GM19240 (cell line): ENCODE measurements at regions not wholly inside any gene's neighbourhood (a gene's known extent, or its start where the extent isn't known, plus 50 kb on each side); places are given as distances from the start of the nearest gene placed in this dataset.
"Not testable (repeated sequence)": the region's sequence is repeated elsewhere in the genome, so short reads cannot be mapped to it uniquely, and the experiment has no call there.

Source experiments
- DNase-seq: peaks from one replicate; pipeline ENCODE4 v3.0.0; 2011; ENCODE audit warnings: low spot score; ENCODE audit not compliant: insufficient read length

DNA sequence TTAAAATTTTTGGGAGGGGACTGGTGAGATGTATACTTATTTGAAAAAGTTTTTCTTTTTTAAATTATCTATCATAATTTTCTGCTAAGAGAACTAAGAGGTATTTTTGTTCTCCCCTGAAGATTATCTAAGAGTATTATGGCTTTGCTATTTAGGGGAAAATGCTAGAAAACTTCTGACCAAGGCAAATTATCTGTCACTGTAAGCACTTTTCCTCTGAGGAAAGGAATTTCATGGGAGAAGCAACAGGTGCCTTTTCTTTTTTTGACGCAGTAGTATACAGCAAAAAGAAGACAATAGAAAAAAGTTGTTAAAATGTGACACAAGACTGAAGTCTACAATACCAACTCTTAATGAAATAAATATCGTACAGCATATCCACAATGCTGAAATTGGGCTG is 201.6 kb upstream of the NANOGP8 start:
- DNase-seq = no peak

DNA sequence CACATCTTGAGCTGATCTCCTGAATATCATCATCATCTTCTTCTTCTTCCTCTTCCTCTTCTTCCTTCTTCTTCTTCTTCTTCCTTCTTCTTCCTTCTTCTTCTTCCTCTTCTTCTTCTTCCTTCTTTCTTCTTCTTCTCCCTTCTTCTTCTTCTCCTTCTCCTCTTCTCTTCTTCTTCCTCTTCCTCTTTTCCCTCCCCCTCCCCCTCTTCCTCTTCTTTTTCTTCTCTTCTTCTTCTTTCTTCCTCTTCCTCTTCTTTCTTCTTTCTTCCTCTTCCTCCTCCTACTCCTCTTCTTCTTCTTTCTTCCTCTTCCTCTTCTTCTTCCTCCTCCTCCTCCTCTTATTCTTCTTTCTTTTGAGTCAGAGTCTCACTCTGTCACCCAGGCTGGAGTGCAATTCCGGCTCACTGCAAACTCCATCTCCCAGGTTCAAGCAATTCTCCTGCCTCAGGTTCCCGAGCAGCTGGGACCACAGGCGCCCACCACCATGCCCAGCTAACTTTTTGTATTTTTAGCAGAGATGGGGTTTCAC is 197.9 kb upstream of the NANOGP8 start:
- no peak for DNase-seq

DNA sequence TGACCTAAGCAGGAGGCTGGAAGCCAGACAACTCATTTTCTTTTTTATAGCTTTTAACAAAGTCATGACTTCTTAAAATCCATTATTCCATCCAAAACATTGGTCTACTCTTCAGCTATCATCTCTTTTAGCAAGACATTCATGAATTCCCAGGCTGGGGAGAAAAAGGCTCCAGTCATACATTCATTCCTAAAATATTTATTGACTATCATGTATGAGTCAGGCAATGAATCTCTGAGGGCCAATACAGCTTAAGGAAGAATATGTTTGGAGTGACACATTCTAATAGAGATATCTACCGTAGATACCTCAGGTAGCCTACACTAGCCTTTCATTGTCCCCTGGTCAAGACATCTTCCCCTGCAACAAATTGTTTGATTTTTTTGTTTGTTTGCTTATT is 196.4 kb upstream of the NANOGP8 start:
- no peak for DNase-seq

DNA sequence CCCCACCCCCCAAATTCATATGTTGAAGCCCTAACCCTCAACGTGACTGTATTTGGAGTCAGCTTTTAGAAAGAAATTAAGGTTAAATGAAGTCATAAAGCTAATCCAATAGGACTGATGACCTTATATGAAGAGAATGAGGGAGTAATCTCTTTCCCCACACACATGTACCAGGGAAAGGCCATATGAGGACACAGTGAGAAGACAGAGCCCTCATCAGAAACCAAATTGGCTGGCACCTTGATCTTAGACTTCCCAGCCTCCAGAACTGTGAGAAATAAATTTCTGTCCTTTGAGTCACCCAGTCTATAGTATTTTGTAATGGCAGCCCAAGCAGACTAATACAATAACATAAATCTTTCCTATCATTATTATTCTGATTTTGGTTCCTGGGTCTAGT is 194.7 kb upstream of the NANOGP8 start:
- DNase-seq = no peak

DNA sequence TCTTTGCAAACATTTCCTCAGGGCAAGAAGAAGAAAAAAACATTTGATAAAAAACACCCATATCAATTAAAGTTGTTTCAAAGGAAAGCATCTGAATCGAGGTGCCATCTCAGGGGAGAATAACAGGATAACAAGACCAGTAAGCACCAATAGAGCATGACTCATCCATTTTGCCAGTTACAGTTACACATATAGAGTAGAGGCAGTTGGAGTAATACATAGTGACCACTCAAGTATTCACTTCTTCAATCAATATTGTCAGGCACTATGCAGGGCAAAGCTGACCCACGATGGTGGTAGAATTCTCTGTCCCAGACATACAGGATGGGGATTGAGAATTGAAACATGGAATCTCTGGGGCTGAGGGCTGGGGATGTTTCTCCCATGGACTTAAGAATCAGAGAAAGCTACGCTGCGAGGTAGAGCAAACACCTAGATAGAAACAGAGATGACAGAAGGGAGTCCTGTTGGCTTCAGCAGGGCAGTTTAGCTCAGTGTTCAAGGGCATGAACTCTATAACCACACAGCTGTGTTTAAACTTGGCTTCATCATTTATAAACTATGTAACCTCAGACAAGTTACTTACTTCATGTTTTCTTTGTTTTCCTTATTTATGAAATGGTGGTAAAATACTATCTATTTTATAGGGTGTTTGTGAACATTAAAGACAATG is 186.4 kb upstream of the NANOGP8 start:
- DNase-seq = no peak

DNA sequence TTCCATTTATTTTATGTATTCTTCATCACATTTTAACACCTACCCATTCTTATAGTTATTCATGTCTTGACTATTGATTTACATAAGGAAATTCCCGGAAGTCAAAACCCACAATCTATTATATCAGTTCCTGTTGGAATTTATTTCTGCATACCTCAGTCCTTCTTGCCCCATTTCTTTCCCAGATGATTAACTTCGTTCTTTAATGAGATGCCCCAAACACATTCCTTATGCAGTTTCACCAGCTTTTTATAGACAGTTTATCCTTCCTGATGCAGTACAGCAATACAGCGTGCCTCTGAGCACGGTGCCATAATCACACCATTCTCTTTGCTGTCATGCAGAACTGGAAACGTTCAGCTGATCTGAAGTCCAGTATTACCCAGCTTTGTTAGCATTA is 175.8 kb upstream of the NANOGP8 start:
- DNase-seq = no peak

DNA sequence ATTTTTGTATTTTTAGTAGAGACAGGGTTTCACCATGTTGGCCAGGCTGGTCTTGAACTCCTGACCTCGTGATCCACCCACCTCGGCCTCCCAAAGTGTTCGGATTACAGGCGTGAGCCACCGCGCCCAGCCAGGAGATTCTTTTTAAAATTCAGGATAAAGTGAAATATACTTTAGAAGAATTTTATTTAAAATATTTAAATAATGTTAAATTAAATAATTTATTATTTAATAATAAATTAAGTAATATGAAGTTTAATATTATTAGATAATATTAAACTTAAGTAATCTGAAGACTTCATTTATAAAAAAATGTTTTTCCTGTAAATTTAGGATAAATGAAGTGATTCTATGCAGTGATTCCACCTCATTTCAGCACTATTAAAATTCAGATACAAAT is 175.2 kb upstream of the NANOGP8 start:
- DNase-seq = not testable (repeated sequence)

DNA sequence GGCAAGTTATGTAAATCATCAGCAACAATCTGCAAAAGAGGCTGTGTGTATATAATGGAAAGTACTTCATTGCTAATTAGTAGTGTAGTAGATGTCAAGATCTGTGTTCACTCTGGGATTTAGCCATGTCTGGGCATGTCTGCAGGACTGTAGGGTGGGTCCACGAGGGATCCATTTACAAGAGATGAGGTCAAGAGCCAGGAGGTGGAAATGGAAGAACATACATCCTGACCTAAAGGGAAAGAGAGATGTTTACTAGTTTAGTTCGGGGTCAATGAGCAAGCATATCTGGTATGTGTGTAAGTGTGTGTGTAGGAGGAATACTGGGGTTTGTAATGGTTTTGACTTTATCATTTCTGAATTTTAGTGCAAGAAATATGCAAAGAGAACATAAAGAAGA is 171.5 kb upstream of the NANOGP8 start:
- DNase-seq = no peak

DNA sequence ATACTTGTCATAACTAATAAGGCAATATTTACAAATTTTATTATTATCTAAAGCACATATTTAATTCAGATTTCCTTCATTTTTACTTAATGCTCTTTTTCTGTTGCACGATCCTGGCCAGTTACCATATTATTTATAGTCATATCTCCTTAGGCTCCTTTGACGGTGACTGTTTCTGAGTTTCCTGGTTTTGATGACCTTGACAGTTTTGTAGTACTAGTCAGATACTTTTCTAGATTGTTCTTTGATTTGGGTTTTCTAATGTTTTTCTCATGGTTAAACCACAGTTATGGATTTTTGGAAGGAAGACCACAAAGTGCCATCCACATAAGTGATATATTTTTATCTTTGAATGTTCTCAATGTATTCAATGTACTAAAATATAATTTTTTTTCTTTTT is 171.0 kb upstream of the NANOGP8 start:
- DNase-seq = no peak

DNA sequence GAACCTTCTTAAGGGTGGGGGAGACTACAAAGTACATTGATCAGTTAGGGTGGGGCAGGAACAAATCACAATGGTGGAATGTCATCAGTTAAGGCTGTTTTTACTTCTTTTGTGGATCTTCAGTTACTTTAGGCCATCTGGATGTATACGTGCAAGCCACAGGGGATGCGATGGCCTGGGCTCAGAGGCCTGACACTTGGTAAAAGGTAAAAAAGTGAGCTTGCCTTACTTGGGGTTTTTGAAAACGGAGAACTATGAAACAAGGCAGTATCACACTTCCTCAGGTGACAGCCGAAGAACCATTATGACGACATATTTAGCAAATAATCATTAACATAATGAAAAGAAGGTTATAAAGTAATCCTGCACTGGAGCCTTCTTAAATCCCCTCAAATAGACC is 169.8 kb upstream of the NANOGP8 start:
- DNase-seq = not testable (repeated sequence)

DNA sequence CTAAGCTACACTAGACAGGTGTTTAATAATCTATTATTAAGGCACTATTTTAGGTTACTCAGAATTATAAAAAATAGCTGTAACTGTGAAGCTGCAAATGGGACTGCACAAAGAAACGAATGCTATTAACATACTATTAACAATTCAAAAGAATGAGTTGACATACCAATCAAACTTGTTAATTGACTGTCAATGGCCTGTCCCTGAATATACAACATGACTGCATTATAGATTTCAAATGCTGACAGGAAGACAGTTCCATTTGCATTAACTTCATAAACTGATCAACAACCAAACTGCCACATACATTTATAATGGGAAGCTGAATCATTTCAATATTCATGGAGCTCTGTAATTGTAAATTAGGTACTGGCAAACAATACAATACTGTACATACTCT is 169.0 kb upstream of the NANOGP8 start:
- no peak for DNase-seq

DNA sequence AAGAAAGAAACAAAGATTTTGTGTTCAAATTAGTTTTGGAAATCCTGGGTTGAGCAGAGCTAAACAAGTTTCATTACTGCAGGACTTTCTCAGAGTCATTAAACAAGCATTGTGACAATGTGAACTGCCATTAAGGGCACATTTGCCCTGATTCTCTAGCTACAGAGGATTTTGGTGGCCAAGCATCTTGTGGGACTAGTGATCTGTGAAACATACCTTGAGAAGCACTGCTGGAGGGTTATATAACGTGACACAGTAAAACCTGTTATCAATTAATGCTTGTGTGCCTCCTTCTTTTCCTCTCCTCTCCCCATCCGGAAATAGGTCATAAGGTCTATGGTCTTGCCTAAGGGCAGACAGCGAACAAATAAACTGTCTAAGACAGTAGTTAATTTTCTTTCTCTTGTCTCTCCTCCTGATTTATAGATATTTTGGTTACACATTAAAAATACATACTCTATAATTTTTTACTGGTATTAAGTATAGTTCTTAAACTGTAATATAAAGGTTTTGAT is 167.3 kb upstream of the NANOGP8 start:
- no peak for DNase-seq

DNA sequence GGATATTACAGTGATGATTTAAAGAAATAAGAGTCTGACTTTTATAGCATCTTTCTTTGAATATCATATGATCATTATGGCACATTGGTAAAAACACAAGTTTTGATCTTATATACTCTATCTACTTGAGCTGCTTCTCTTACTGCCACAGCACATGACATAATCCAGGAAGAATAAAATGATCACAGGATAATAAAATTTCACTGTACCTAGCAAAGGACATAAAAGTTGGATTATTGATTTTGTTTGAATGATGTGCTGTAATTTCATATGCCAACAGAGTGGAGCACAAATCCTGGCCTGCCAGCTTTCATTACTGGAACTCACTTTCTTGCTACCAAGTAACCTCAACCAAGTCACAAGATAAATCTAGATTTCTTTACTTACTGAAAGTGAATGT is 162.1 kb upstream of the NANOGP8 start:
- no peak for DNase-seq

DNA sequence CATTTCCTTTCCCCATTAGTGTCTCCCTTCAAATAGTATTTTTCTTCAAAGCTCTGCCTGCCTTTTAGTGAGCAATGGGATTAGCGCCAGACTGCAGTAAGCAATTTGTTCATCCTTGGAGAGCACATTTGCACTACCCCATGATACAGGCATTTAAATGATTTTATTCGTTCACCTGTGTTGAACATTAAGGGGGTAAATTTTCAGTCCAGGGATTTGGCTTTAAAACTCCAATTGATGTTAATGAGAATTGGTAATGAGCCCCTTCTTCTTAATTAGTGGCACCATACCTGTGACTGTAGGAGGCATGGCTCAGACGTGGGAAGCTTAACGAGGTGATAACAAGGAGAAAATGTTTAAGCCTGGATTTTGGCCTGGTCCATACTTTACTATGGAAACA is 161.4 kb upstream of the NANOGP8 start:
- no peak for DNase-seq

DNA sequence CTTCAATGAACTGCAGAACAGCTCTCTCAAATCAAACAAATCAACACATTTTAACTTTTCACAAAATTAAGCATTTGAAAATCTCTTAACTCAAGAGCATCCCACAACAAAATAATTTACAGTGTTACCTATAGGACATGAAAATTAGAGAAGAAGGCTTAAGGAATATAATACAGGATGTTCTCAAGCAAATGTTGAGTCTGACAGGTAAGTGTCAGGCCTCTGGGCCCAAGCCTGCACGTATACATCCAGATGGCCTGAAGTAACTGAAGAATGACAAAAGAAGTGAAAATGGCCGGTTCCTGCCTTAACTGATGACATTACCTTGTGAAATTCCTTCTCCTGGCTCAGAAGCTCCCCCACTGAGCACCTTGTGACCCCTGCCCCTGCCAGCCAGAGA is 160.6 kb upstream of the NANOGP8 start:
- not testable (repeated sequence) for DNase-seq

DNA sequence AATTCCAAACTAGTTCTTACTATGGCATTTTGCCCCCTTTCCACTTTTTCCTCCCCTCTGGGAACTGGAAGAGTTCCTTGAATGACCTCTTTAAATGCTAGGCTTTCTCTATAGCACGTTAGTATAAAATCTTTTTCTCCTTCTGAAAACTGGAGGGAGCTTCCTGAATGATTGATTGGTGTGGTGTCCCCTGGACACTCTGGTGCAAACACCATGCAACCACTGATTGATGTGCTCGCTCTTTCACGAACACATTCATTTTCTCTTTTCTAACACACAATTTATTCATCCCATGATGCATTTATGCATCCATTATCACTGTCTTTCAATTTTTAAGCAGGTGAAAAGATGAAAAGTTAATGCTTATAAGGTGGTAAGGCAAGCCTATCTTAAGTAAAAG is 159.1 kb upstream of the NANOGP8 start:
- DNase-seq = no peak

DNA sequence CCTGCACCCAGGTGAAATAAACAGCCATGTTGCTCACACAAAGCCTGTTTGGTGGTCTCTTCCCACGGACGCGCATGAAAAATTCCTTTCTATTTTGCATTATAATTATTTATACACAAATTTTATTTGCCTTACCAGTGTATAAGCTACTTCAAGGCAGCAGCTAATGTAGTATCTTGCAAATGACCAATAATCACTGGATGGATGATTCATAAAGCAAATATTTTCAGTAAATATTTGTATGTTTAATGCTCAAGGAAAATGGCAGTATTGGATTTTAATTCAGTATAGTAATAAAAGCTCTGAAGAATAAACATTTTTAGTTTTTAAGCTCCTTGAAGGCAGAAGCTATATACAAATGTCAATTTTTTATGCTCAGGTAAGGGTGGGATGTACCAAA is 158.7 kb upstream of the NANOGP8 start:
- DNase-seq = no peak

DNA sequence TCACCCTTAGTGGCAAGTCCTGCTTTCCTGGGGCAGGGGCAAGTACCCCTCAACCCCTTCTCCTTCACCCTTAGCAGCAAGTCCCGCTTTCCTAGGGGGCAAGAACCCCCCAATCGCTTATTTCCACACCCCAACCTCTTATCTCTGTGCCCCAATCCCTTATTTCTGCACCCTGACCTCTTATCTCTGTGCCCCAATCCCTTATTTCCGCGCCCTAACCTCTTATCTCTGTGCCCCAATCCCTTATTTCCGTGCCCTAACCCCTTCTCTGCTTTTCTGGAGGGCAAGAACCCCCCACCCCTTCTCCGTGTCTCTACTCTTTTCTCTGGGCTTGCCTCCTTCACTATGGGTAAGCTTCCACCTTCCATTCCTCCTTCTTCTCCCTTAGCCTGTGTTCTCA is 154.6 kb upstream of the NANOGP8 start:
- DNase-seq = not testable (repeated sequence)

DNA sequence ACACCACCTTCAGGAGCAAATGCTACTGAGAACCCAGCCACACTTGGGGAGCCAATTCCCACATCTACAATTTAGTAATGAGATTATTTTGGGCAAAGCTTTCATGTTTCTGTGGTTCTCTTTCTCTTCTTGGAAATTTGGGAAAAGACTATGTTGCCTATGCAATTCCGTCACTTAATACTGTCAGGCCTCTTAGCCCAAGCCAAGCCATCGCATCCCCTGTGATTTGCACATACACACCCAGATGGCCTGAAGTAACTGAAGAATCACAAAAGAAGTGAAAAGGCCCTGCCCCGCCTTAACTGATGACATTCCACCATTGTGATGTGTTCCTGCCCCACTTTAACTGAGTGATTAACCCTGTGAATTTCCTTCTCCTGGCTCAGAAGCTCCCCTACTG is 153.4 kb upstream of the NANOGP8 start:
- DNase-seq = not testable (repeated sequence)

DNA sequence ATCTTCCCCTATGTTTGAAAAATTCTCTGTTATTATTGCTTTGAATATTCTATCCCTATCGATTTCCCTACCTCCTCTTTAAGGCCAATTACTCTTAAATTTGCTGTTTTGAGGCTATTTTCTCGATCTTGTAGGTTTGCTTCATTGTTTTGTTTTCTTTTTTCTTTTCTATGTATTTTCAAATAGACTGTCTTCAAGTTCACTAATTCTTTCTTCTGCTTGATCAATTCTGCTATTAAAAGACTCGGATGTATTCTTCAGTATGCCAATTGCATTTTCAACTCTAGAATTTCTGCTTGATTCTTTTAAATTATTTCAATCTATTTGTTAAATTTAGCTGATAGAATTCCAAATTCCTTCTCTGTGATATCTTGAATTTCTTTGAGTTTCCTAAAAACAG is 144.0 kb upstream of the NANOGP8 start:
- DNase-seq = no peak

DNA sequence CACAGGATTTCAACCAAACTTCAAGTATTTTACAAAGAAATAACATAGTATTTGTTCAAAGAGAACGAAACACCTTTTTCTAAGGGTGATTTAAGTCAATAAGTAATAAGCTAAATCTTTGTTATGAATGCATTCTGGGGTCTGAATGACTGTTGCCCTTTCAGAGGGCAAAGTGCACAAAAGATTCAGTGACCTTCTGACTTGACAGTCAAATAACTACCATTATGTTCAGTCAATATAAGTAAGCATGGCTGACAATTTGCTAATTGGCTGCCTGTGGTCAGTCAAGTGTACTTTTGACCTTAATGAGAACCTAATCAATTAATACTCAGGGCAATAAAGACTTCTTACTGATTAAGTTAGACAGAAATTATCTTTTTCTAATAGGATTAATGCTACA is 133.1 kb upstream of the NANOGP8 start:
- no peak for DNase-seq

DNA sequence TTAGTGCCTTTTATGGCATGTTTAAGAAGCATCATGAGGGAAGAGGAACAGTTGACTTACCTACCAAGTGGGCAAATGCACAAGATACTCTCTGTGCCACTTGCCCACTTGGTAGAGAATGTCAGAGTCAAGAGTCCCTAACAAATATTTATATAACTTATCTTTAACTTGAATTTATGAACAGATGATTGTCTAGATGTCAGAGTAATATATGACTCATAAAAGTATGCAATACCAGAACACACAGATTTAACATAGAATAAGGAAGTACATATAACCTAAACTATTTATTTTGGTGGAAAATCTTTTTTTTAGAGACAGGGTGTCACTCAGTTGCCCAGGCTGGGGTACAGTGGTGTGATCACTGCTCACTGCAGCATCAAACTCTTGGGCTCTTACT is 130.0 kb upstream of the NANOGP8 start:
- DNase-seq = no peak

DNA sequence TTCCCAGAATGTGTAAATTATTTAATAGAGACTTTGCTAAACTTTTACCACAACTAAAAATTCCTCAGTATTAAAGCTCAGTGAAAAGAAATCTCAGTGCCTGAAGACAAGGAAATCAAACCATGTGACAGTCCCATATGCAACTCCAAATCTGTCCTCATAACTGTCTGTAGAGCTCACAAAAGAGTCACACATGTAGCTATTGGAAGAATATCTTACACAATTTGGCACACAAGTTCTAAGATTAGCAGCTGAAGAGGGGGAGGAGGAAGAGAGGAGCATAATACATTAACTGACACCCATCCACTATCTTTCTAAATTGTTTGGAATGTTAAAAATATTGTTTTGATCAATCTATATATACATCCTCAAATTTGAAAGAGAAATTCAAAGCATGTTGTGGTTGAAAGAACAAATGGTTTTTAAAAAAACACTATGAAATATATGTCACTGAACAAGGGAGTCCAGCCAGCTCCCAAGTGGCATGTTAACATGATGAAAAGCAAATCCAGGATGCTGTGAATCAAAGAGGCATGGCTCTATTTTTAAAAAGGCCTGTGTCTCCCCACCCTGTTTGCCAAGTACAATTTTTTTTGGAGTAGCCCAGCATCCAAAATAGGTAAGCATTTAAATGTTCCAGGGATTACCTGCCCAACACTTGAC is 126.3 kb upstream of the NANOGP8 start:
- no peak for DNase-seq
